ENCODE measurements at regions not wholly inside any gene's neighbourhood (a gene's known extent, or its start where the extent isn't known, plus 50 kb on each side); places are given as distances from the start of the nearest gene placed in this dataset.

DNA sequence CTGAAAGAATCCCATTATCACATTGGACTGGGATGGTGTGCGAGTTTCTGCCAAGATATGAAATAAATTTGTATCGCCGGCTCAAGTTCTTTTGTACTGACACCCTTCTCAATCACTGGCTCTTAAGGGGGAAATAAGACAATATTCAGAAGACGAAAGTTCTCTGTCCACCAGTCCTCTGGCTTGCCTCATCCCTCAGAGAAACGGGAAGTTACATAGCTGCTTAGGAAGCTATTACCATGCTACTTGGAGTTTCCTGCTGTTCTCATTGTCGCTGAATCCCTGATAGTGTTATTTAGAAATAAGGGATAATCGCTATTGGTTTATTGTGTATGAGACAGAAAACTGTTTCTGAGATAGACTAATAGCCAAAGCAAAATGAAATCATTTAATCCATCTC, 205.0 kb upstream of the ZNF521 start:
- intact Hi-C loops (cut with DNase I): no loop called here
- H3K27me3 ChIP-seq: no peaks in the 10 kb centered on the region
- TF ChIP-seq, protein P1, sequence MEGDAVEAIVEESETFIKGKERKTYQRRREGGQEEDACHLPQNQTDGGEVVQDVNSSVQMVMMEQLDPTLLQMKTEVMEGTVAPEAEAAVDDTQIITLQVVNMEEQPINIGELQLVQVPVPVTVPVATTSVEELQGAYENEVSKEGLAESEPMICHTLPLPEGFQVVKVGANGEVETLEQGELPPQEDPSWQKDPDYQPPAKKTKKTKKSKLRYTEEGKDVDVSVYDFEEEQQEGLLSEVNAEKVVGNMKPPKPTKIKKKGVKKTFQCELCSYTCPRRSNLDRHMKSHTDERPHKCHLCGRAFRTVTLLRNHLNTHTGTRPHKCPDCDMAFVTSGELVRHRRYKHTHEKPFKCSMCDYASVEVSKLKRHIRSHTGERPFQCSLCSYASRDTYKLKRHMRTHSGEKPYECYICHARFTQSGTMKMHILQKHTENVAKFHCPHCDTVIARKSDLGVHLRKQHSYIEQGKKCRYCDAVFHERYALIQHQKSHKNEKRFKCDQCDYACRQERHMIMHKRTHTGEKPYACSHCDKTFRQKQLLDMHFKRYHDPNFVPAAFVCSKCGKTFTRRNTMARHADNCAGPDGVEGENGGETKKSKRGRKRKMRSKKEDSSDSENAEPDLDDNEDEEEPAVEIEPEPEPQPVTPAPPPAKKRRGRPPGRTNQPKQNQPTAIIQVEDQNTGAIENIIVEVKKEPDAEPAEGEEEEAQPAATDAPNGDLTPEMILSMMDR (IDR thresholded peaks at IDR 0.05): no peak

DNA sequence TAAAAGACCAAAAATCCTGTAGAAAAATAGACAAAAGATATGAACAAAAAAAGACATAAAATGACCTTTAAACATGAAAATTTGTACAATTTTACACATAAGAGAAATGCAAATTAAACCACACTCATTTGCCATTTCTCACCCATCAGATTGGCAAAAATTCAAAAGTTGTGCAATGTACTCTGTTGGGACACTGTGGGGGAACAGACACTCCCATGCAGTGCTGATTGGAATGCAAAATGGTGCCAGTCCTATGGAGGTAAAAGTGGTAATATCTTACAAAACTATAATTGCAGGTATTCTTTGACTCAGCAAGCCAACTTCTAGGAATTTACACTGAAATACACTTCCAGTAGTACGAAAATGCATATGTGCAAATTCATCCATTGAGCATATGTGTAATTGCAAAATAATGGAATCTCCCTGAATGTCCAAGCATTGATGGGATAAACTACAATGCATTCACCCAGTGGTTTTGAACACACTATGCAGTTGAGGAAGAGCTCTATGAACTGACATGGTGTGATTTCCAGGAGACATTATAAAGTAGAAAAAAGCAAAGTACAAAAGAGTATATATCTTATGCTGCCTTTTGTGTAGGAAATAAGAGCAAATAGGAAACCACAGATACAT, 201.8 kb upstream of the ZNF521 start:
- no peaks in the 10 kb centered on the region for H3K9me3 ChIP-seq
- H3K4me3 ChIP-seq: no peak overlapping the region
- H3K27me3 ChIP-seq: no peaks in the 10 kb centered on the region
- no peaks in the 10 kb centered on the region for H3K36me3 ChIP-seq
- intact Hi-C loops (cut with DNase I): no loop called here
- TF ChIP-seq, protein P1 (IDR thresholded peaks at IDR 0.05): no peak
- no peak for DNase-seq
- no peak overlapping the region for H3K27ac ChIP-seq
- H3K4me1 ChIP-seq: no peaks in the 10 kb centered on the region
- H3K9ac ChIP-seq (ENCODE audit: low read depth in 2 of 2, low read length in 2 of 2): no peak overlapping the region

More for the DNA sequence above, 205.0 kb upstream of the ZNF521 start:
- no peaks in the 10 kb centered on the region for H3K36me3 ChIP-seq
- H3K4me3 ChIP-seq: no peak overlapping the region
- no peak for DNase-seq
- no peaks in the 10 kb centered on the region for H3K4me1 ChIP-seq
- no peak overlapping the region for H3K9ac ChIP-seq (ENCODE audit: low read depth in 2 of 2, low read length in 2 of 2)
- no peak overlapping the region for H3K27ac ChIP-seq
- H3K9me3 ChIP-seq: no peaks in the 10 kb centered on the region

DNA sequence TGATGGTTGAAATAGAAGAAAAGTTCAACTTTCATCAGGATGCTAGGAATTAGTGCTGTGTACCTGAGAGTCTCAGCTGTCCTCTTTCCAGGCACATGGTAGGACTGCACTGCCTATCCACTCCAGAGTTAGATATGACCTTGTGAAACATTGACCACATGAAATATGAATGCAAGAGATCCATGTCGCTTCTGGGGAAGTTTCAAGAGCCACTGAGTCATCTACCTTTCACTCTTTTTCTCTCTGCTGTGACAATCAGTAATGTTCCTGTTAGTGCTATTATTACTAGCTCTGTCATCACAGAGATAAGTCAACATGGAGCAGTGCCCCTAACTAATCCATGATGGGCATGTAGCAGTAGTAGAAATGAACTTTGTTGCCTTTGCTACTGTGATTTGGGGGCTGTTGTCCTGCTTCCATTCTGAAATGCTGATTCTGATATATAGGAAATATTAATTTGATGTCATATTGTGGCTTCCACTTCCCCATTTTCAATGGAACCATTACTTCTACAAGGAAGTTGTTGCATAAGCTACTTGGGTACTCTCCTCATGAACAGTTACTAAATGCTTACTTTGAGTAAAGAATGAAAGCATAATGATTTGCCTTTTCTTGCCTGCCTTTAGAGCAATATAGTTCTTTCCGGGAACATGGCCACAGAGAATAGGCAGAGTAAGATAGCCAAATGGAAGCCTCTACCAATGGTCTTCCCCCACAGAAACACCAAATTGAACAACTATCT, 192.8 kb upstream of the ZNF521 start:
- DNase-seq: no peak
- TF ChIP-seq, protein P1 (IDR thresholded peaks at IDR 0.05): no peak
- Histone ChIP-seq H3K36me3 (no peaks in the 10 kb centered on the region), H3K27ac (no peak overlapping the region), H3K27me3 (no peaks in the 10 kb centered on the region), H3K4me1 (no peaks in the 10 kb centered on the region), H3K9ac (ENCODE audit: low read depth in 2 of 2, low read length in 2 of 2) (no peak overlapping the region), H3K9me3 (no peaks in the 10 kb centered on the region), H3K4me3 (no peak overlapping the region)
- intact Hi-C loops (cut with DNase I): no loop called here

DNA sequence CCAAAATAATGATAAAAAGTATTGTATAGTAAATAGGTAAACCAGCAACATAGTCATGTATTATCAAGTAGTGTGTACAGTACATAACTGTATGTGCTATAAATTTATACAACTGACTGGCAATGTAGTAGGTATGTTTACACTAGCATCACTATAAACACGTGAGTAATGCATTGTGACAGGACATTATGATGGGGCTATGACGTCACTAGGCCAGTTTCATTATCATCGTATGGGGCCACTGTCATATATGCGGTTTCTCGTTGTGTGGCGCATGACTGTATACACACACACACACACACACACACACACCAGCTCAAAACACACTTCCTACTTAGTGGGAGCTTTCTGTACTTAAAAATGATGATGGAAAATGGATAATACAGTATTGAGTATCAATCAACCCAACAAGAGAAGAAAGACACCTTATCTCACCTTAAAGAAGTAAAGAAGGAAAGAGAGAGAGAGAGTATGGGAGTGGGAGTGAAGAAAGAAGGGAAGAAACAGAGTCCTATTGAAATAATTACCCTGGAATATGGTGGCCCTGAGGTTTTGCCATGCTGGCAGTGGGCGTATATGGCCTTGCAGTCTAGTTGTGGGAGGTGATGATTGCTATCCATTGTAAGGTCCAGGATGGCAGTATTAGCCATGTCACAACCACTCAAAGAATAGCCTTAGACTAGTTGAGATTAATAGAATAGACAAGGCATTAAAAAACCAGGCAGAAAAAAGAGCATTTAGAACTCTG, 186.4 kb upstream of the ZNF521 start:
- no peak for DNase-seq
- TF ChIP-seq, protein P1 (IDR thresholded peaks at IDR 0.05): no peak
- Histone ChIP-seq H3K4me1 (no peaks in the 10 kb centered on the region), H3K27ac (no peak overlapping the region), H3K9ac (ENCODE audit: low read depth in 2 of 2, low read length in 2 of 2) (no peak overlapping the region), H3K9me3 (no peaks in the 10 kb centered on the region), H3K27me3 (no peaks in the 10 kb centered on the region), H3K36me3 (no peaks in the 10 kb centered on the region), H3K4me3 (no peak overlapping the region)
- intact Hi-C loops (cut with DNase I): no loop called here

DNA sequence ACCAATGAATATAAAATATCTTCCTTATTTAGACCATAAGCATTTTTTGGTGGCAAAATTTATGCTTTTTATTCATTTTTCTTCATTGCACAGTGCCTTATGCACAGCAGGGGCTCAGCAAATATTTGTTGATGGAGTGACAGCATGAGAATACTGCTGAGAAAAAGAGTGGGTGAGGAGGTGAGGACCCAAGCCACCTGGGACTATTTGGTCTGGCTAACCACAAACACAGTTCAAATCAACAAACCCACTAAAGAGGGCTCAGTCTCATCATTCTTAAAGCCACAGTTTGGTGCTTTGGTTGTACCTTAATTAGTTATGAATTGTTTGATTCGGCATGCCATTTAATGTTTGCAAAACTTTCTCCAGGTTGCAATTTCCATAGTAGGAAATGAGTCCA, 183.5 kb upstream of the ZNF521 start:
- intact Hi-C loops (cut with DNase I): no loop called here
- H3K9ac ChIP-seq (ENCODE audit: low read depth in 2 of 2, low read length in 2 of 2): no peak overlapping the region
- H3K4me3 ChIP-seq: no peak overlapping the region
- H3K36me3 ChIP-seq: no peaks in the 10 kb centered on the region
- no peaks in the 10 kb centered on the region for H3K9me3 ChIP-seq
- no peaks in the 10 kb centered on the region for H3K27me3 ChIP-seq
- DNase-seq: no peak
- no peak overlapping the region for H3K27ac ChIP-seq
- no peaks in the 10 kb centered on the region for H3K4me1 ChIP-seq
- TF ChIP-seq, protein P1 (IDR thresholded peaks at IDR 0.05): no peak

Data from colonic mucosa (tissue), 4 donors.